Subcutaneous abdominal adipose tissue (tissue), 5 donors: ENCODE measurements at regions not wholly inside any gene's neighbourhood (a gene's known extent, or its start where the extent isn't known, plus 50 kb on each side); places are given as distances from the start of the nearest gene placed in this dataset.

Experiments
- H3K27ac ChIP-seq: one replicate; pipeline ENCODE4 v1.7.0; 2013; ENCODE audit warnings: low read depth, mild to moderate bottlenecking, inconsistent platforms, low read length, moderate library complexity
- H3K27me3 ChIP-seq, 5 donors: one replicate each; pipeline ENCODE4 v1.7.0; 2013; ENCODE audit warnings: low read length in 5 of 5, inconsistent platforms in 1 of 5; ENCODE audit not compliant: control insufficient read depth in 5 of 5, insufficient read depth in 4 of 5
- H3K36me3 ChIP-seq, 5 donors: one replicate each; pipeline ENCODE4 v1.7.0; 2013; ENCODE audit warnings: low read length in 5 of 5; ENCODE audit not compliant: control insufficient read depth in 5 of 5, insufficient read depth in 5 of 5
- H3K4me1 ChIP-seq, 5 donors: one replicate each; pipeline ENCODE4 v1.7.0; 2013; ENCODE audit warnings: low read length in 5 of 5, mild to moderate bottlenecking in 3 of 5, moderate library complexity in 1 of 5; ENCODE audit not compliant: control insufficient read depth in 5 of 5, insufficient read depth in 5 of 5
- H3K4me3 ChIP-seq, 5 donors: one replicate each; pipeline ENCODE4 v1.7.0; 2013; ENCODE audit warnings: low read length in 5 of 5, low read depth in 1 of 5
- H3K9ac ChIP-seq, 5 donors: one replicate each; pipeline ENCODE4 v1.7.0; 2013; ENCODE audit warnings: low read length in 5 of 5, mild to moderate bottlenecking in 4 of 5, moderate library complexity in 3 of 5
- H3K9me3 ChIP-seq, 5 donors: one replicate each; pipeline ENCODE4 v1.7.0; 2013; ENCODE audit warnings: low read length in 5 of 5; ENCODE audit not compliant: control insufficient read depth in 5 of 5
- donor health status: healthy.
- donor health status: healthy.
- donor health status: healthy.
- donor health status: healthy.
- donor health status: healthy.

DNA sequence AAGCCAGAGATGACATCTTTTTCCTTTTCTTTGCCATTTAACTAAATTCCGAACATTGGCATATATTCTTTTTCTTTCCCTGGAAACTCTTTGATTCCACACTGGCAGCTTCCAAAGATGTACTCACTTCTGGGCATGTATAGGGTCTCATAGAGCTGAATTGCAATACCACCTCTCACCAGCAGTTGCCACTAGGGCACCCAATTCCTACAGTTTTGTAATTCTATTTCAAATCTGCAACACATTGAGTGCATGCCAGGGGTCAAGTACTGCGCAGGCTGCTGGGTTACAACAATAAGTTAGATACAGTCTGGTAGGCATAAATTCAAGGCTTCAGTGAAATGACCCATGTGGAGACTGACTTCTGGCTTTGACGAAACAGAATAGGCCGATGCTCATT, 208.8 kb upstream of the NLRP1 start:
- Histone ChIP-seq H3K27ac (no peak overlapping the region), H3K9me3 (peaks cover 5 to 14% (median 9%) of the 10 kb centered on the region in 5 donors), H3K4me1 (no peaks in the 10 kb centered on the region), H3K4me3 (no peak overlapping the region), H3K36me3 (no peaks in the 10 kb centered on the region), H3K27me3 (peaks cover 0 to 12% (median 8%) of the 10 kb centered on the region in 5 donors), H3K9ac (no peak overlapping the region)

- Histone ChIP-seq H3K9ac (no peak overlapping the region), H3K27me3 (peaks cover 0 to 17% (median 11%) of the 10 kb centered on the region in 5 donors)
These were observed 209.6 kb upstream of the NLRP1 start for GRCh38 chr17:5793899-5794298.

GRCh38 chr17:5794385-5794784, 210.1 kb upstream of the NLRP1 start:
- peaks cover 0 to 19% (median 16%) of the 10 kb centered on the region in 5 donors for H3K27me3 ChIP-seq
- H3K4me3 ChIP-seq, result no peak overlapping the region
- H3K9me3 ChIP-seq, result peaks cover 5 to 14% (median 9%) of the 10 kb centered on the region in 5 donors
- no peaks in the 10 kb centered on the region for H3K4me1 ChIP-seq
- H3K27ac ChIP-seq, result no peak overlapping the region
- no peaks in the 10 kb centered on the region for H3K36me3 ChIP-seq
- H3K9ac ChIP-seq, result no peak overlapping the region

More at GRCh38 chr17:5793899-5794298, 209.6 kb upstream of the NLRP1 start:
- Histone ChIP-seq H3K9me3 (peaks cover 5 to 14% (median 9%) of the 10 kb centered on the region in 5 donors), H3K36me3 (no peaks in the 10 kb centered on the region), H3K27ac (no peak overlapping the region), H3K4me1 (no peaks in the 10 kb centered on the region), H3K4me3 (no peak overlapping the region)

DNA sequence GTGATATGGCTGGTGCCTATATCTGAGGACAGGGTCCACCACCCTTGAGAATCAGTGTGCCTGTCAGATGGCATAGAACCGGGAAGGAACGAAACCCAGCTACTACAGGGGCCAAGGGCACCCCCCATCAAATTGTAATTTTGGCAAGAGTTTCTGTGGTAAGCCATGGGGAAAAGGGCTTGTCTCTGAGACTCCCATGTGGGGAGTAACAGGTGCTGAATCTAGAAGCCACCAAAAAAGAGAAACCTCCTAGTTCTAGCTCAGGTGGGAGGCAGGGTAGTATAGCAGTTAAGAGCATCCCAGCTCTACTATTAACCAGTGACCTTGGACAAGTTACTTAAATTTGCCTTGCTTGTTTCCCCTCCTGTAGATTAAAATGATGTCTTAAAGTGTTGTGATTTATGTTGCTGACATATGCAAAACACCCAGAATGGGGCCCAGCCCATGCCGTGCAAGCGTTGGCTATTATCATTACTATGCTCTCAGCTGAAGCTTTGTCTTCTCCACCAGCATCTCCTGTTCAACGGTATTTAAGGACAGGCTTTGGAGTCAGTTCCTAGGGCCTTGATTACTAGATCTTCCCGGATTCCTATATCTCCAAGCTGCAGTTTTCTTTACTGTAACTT, 210.7 kb upstream of the NLRP1 start:
- Histone ChIP-seq H3K27ac (no peak overlapping the region), H3K36me3 (no peaks in the 10 kb centered on the region), H3K4me1 (no peaks in the 10 kb centered on the region), H3K27me3 (peaks cover 0 to 22% (median 12%) of the 10 kb centered on the region in 5 donors), H3K9ac (no peak overlapping the region), H3K4me3 (no peak overlapping the region), H3K9me3 (peaks cover 5 to 14% (median 9%) of the 10 kb centered on the region in 5 donors)

GRCh38 chr17:5797447-5798050, 213.2 kb upstream of the NLRP1 start:
- H3K27me3 ChIP-seq, result peaks cover 3 to 34% (median 16%) of the 10 kb centered on the region in 5 donors

DNA sequence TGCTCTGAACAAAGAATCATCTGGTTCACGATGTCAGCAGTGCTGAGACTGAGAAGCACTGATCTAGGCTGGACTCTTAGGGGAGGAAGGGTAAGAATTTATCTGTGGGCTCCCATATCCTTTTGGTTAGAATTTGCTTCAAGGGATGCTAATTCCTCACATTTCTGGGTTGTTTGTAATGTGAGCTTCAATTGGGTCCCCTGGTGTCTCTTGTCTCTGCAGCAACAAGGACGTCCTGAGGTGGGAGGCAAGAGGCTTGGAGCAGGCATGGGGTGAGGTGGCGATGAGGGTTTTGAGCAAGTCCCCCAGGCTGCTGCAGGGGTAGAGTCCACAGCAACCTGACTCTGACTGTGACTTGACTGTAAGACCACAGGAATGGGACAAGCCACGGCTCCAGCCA, 213.8 kb upstream of the NLRP1 start:
- Histone ChIP-seq H3K9ac (no peak overlapping the region), H3K27me3 (peaks cover 3 to 34% (median 17%) of the 10 kb centered on the region in 5 donors), H3K9me3 (peaks cover 2 to 6% (median 3%) of the 10 kb centered on the region in 5 donors), H3K27ac (no peak overlapping the region), H3K4me1 (no peaks in the 10 kb centered on the region), H3K4me3 (no peak overlapping the region), H3K36me3 (no peaks in the 10 kb centered on the region)

More at GRCh38 chr17:5797447-5798050, 213.2 kb upstream of the NLRP1 start:
- Histone ChIP-seq H3K4me1 (no peaks in the 10 kb centered on the region), H3K9ac (no peak overlapping the region), H3K4me3 (no peak overlapping the region), H3K9me3 (peaks cover 5 to 11% (median 8%) of the 10 kb centered on the region in 5 donors), H3K36me3 (no peaks in the 10 kb centered on the region), H3K27ac (no peak overlapping the region)

DNA sequence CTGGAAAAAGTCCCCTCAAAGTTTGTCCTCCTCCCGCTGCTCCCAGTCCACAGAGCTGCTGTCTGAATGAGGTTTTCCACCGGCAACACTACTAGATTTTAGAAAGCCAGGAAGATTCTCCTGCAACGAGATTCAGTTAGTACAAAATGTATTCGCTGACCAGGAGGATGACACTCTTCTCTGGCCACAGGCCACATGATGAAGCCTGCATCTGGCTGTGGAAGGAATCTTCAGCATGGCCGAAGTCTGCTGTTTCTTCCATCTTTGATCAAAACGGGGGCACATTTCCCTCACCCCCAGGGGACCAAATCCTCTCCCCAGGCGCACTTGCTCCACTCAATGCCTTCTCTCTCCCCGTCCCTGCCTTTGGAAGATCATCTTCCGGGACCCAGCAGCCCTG, 215.8 kb upstream of the NLRP1 start:
- H3K9me3 ChIP-seq, result peaks cover 0 to 3% (median 0%) of the 10 kb centered on the region in 5 donors
- no peak overlapping the region for H3K4me3 ChIP-seq
- no peaks in the 10 kb centered on the region for H3K4me1 ChIP-seq
- no peaks in the 10 kb centered on the region for H3K36me3 ChIP-seq
- H3K27me3 ChIP-seq, result peaks cover 3 to 34% (median 18%) of the 10 kb centered on the region in 5 donors
- no peak overlapping the region for H3K9ac ChIP-seq
- H3K27ac ChIP-seq, result no peak overlapping the region

DNA sequence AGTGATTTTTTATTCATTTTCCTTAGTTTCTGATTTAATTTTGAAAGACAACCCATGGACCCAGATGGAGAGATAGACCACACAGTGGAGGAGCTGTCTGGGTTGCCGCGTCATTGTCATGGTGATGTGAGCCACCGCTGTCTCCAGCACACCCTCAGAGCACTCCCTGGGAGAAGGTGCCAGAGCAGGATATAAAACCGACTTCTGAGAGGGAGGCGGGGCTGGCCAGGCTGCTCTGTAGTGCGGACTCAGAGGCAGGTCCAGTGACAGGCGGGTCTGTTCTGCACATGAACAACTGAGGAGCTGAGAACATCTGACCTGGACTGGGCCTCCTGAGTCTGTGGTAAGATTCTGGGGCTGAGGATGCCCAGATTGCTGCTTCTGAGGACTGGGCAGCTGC, 216.3 kb upstream of the NLRP1 start:
- Histone ChIP-seq H3K4me3 (no peak overlapping the region), H3K9me3 (peaks cover 0 to 3% (median 0%) of the 10 kb centered on the region in 5 donors), H3K4me1 (no peaks in the 10 kb centered on the region), H3K27me3 (peaks cover 3 to 34% (median 20%) of the 10 kb centered on the region in 5 donors), H3K9ac (no peak overlapping the region), H3K36me3 (no peaks in the 10 kb centered on the region), H3K27ac (no peak overlapping the region)

- Histone ChIP-seq H3K36me3 (no peaks in the 10 kb centered on the region), H3K9ac (no peak overlapping the region), H3K4me3 (no peak overlapping the region), H3K9me3 (peaks cover 6 to 13% (median 9%) of the 10 kb centered on the region in 5 donors), H3K27ac (no peak overlapping the region), H3K4me1 (no peaks in the 10 kb centered on the region), H3K27me3 (peaks cover 5 to 16% (median 8%) of the 10 kb centered on the region in 5 donors)
These were observed 219.9 kb upstream of the NLRP1 start for GRCh38 chr17:5804251-5804650.

DNA sequence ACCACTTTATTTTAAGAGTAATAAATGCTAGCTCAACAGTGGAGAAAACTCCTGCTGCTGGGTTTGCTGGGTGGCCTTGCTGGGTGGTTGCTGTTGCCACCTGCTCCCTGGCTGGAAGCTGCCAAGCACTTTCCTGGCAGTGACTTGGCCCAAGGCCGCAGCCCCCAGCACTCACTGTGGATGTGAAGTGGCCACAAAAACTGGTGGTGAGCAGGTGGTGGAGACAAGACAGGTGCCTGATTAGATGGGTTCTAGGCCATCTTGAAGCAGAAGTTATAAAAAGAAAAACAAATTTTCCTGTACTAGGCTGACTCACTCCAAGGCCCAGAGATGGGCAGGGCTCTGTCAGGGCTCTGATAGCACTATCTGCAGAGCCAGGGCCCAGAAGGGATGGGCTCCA, 224.7 kb upstream of the NLRP1 start:
- no peaks in the 10 kb centered on the region for H3K36me3 ChIP-seq
- H3K27ac ChIP-seq, result no peak overlapping the region
- H3K4me1 ChIP-seq, result no peaks in the 10 kb centered on the region
- peaks cover 15 to 31% (median 29%) of the 10 kb centered on the region in 5 donors for H3K9me3 ChIP-seq
- H3K27me3 ChIP-seq, result peaks cover 0 to 8% (median 0%) of the 10 kb centered on the region in 5 donors
- H3K4me3 ChIP-seq, result no peak overlapping the region
- H3K9ac ChIP-seq, result no peak overlapping the region
